ENCODE measurements at regions not wholly inside any gene's neighbourhood (a gene's known extent, or its start where the extent isn't known, plus 50 kb on each side); places are given as distances from the start of the nearest gene placed in this dataset.

DNA sequence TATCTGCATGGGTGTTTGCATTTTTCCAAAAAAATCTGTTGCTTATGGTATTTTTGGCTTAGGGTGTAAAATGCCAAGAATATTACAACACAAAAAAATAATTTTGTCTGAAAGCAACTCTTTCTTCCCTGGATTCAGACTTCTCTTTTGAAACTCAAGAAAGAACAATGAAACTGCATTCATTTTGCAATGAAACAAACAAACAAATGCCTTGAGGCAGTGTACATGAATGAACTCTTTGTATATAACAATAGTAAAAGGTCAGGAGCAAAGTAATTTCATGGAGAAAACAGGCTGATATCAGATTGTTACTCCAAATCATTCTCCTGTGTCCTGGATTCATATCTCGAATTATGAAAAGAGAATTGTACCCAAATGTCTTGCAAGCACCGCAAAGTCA, 301.6 kb upstream of the CDH20 start:
- no peak overlapping the region for H3K4me3 ChIP-seq (ENCODE audit: control insufficient read depth, low read depth, low read length)
- TF ChIP-seq, protein P1, sequence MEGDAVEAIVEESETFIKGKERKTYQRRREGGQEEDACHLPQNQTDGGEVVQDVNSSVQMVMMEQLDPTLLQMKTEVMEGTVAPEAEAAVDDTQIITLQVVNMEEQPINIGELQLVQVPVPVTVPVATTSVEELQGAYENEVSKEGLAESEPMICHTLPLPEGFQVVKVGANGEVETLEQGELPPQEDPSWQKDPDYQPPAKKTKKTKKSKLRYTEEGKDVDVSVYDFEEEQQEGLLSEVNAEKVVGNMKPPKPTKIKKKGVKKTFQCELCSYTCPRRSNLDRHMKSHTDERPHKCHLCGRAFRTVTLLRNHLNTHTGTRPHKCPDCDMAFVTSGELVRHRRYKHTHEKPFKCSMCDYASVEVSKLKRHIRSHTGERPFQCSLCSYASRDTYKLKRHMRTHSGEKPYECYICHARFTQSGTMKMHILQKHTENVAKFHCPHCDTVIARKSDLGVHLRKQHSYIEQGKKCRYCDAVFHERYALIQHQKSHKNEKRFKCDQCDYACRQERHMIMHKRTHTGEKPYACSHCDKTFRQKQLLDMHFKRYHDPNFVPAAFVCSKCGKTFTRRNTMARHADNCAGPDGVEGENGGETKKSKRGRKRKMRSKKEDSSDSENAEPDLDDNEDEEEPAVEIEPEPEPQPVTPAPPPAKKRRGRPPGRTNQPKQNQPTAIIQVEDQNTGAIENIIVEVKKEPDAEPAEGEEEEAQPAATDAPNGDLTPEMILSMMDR (IDR thresholded peaks at IDR 0.05; ENCODE audit: control insufficient read depth, insufficient read depth, low read depth, low read length, missing control alignments): no peak
- no peak for DNase-seq (ENCODE audit: low read depth)

DNA sequence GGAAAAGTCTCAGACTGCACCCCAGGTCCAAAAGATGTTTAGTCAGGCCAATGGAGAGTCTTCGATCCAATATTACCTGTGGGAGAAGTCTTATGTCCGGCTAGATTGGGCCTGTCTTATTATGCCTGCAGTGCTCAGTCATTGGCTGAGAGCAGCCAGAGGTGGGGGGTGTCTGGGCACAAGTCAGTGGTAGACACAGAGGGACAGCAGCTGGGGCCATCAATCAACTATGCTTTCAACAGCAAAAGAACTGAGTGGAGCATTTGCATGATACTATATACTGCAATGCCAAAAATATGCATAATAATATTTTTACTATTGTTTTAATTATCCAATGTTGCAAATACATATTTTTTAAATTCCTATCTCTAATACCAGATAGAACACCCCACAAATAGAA, 298.6 kb upstream of the CDH20 start:
- no peak for DNase-seq (ENCODE audit: low read depth)
- TF ChIP-seq, protein P1 (IDR thresholded peaks at IDR 0.05; ENCODE audit: control insufficient read depth, insufficient read depth, low read depth, low read length, missing control alignments): no peak
- no peak overlapping the region for H3K4me3 ChIP-seq (ENCODE audit: control insufficient read depth, low read depth, low read length)

DNA sequence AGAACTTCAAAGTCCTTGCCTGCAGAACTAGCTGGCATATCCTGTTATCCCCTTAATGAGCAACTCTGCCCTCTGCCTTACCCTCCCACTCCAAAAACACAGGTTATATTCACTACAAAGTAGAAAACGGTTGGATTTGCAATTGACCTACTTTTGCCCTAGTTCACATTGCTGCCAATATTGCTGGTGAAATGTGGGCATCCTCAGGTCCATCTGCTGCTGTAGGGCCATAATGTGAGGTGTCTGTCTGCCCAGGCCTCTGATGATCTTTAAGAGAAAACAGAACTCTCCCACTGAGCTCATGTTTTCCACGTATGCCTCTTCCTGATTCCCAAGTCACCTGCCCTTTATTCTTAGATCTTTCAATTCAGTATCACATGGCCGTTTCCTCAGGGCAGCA, 294.0 kb upstream of the CDH20 start:
- no peak for DNase-seq (ENCODE audit: low read depth)
- no peak overlapping the region for H3K4me3 ChIP-seq (ENCODE audit: control insufficient read depth, low read depth, low read length)
- TF ChIP-seq, protein P1 (IDR thresholded peaks at IDR 0.05; ENCODE audit: control insufficient read depth, insufficient read depth, low read depth, low read length, missing control alignments): no peak

GRCh38 chr18:61047794-61048193, 285.4 kb upstream of the CDH20 start:
- no peak overlapping the region for H3K4me3 ChIP-seq (ENCODE audit: control insufficient read depth, low read depth, low read length)
- TF ChIP-seq, protein P1 (IDR thresholded peaks at IDR 0.05; ENCODE audit: control insufficient read depth, insufficient read depth, low read depth, low read length, missing control alignments): no peak
- no peak for DNase-seq (ENCODE audit: low read depth)

GRCh38 chr18:61057443-61057842, 275.8 kb upstream of the CDH20 start:
- no peak for DNase-seq (ENCODE audit: low read depth)
- no peak overlapping the region for H3K4me3 ChIP-seq (ENCODE audit: control insufficient read depth, low read depth, low read length)
- TF ChIP-seq, protein P1 (IDR thresholded peaks at IDR 0.05; ENCODE audit: control insufficient read depth, insufficient read depth, low read depth, low read length, missing control alignments): no peak

- TF ChIP-seq, protein P1 (IDR thresholded peaks at IDR 0.05; ENCODE audit: control insufficient read depth, insufficient read depth, low read depth, low read length, missing control alignments): no peak
- H3K4me3 ChIP-seq (ENCODE audit: control insufficient read depth, low read depth, low read length): no peak overlapping the region
- DNase-seq (ENCODE audit: low read depth): no peak
Observed at GRCh38 chr18:61062258-61062657, 271.0 kb upstream of the CDH20 start.

- TF ChIP-seq, protein P1 (IDR thresholded peaks at IDR 0.05; ENCODE audit: control insufficient read depth, insufficient read depth, low read depth, low read length, missing control alignments): no peak
- H3K4me3 ChIP-seq (ENCODE audit: control insufficient read depth, low read depth, low read length): no peak overlapping the region
- DNase-seq (ENCODE audit: low read depth): no peak
Observed at GRCh38 chr18:61064911-61065310, 268.3 kb upstream of the CDH20 start.

Data from AG09309 (cell line).